ENCODE measurements at regions not wholly inside any gene's neighbourhood (a gene's known extent, or its start where the extent isn't known, plus 50 kb on each side); places are given as distances from the start of the nearest gene placed in this dataset.

DNA sequence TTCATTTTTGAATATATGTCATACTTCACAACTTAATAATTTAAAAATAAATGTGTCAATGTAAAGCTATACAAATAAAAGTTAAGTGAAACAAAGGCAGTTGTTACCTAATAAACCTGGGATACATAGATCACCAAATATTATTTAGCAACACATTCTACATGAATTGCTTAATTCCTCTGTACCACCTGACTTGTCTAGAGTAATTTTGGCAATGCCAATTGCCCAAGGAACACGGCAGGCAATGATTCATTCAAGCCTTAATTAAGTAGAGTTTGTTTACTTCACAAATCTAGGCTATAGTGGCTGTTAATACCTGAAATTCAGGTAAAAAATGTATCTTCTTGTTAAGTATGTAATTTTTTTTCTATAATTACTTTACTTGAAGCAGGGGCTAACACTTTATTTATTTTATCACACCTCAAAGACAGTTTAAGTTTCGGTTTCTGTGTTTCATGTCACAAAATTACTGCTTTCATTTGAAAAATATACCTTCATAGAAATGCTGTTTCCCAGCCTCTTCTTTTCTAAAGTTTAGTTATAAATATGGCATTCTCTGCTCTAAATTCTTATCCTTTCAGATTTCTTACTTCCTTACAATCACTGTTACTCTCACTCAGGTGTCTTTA, 705.7 kb downstream of the SLITRK5 start:
- H3K4me1 ChIP-seq (ENCODE audit: control extremely low read depth in 1 of 4, control insufficient read depth in 4 of 4, insufficient read depth in 4 of 4, low read length in 3 of 4): no peaks in the 10 kb centered on the region
- no peak for DNase-seq
- no peaks in the 10 kb centered on the region for H3K27me3 ChIP-seq (replicated peaks in 2 of 5; ENCODE audit: control insufficient read depth in 4 of 5, insufficient read depth in 5 of 5, low read length in 4 of 5)
- ChIA-PET CTCF (interaction anchor here (1.1 kb wide), 2 partner anchors 12 to 22 kb away, joined by 3 read pairs; no protein-coding TSS in a partner anchor), POLR2A (no interaction called here)
- peaks cover 0 to 3% (median 0%) of the 10 kb centered on the region in 5 experiments for H3K9me3 ChIP-seq (ENCODE audit: control extremely low read depth in 1 of 5, control insufficient read depth in 4 of 5, insufficient read depth in 2 of 5, low read depth in 1 of 5, low read length in 4 of 5)
- H3K36me3 ChIP-seq (ENCODE audit: control insufficient read depth in 4 of 4, insufficient read depth in 4 of 4, low read length in 3 of 4): no peaks in the 10 kb centered on the region
- WGBS (ENCODE audit: insufficient coverage): no CpG with 5 or more reads among the region's 2 CpGs
- no peak overlapping the region for H3K27ac ChIP-seq (ENCODE audit: insufficient read depth in 1 of 2, low read depth in 1 of 2, low read length in 2 of 2, poor library complexity in 1 of 2, severe bottlenecking in 2 of 2)
- no peak overlapping the region for H3K4me3 ChIP-seq (ENCODE audit: control insufficient read depth in 1 of 7, extremely low read depth in 1 of 7, insufficient read depth in 4 of 7, low read depth in 2 of 7, low read length in 6 of 7)

DNA sequence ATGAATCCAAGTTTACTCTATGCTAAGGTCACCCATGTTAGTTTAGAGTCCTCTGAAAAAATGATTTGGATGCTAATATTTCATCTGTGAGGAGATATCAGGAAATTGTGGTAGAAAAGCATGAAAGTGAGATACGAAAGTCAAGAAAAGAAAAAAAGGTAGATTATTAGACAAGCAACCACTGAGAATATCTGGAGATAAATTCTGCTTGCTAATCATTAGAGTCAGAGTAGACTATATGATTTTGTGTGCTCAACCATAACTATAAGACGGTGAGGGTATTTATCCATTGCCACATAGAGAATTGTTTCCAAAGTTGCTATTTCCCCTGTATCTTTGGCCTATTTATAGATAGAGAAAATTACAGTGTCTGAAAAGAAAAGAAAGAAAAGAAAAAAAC, 706.7 kb downstream of the SLITRK5 start:
- no peaks in the 10 kb centered on the region for H3K27me3 ChIP-seq (replicated peaks in 2 of 5; ENCODE audit: control insufficient read depth in 4 of 5, insufficient read depth in 5 of 5, low read length in 4 of 5)
- ChIA-PET CTCF (interaction anchor here (1.0 kb wide), 1 partner anchor 43 kb away, joined by 3 read pairs; no protein-coding TSS in a partner anchor), POLR2A (no interaction called here)
- peaks cover 0 to 3% (median 0%) of the 10 kb centered on the region in 5 experiments for H3K9me3 ChIP-seq (ENCODE audit: control extremely low read depth in 1 of 5, control insufficient read depth in 4 of 5, insufficient read depth in 2 of 5, low read depth in 1 of 5, low read length in 4 of 5)
- WGBS (ENCODE audit: insufficient coverage): 86% methylated on average over 1 of the region's 2 CpGs
- H3K27ac ChIP-seq (ENCODE audit: insufficient read depth in 1 of 2, low read depth in 1 of 2, low read length in 2 of 2, poor library complexity in 1 of 2, severe bottlenecking in 2 of 2): no peak overlapping the region
- H3K36me3 ChIP-seq (ENCODE audit: control insufficient read depth in 4 of 4, insufficient read depth in 4 of 4, low read length in 3 of 4): no peaks in the 10 kb centered on the region
- DNase-seq: no peak
- no peaks in the 10 kb centered on the region for H3K4me1 ChIP-seq (ENCODE audit: control extremely low read depth in 1 of 4, control insufficient read depth in 4 of 4, insufficient read depth in 4 of 4, low read length in 3 of 4)
- no peak overlapping the region for H3K4me3 ChIP-seq (ENCODE audit: control insufficient read depth in 1 of 7, extremely low read depth in 1 of 7, insufficient read depth in 4 of 7, low read depth in 2 of 7, low read length in 6 of 7)

DNA sequence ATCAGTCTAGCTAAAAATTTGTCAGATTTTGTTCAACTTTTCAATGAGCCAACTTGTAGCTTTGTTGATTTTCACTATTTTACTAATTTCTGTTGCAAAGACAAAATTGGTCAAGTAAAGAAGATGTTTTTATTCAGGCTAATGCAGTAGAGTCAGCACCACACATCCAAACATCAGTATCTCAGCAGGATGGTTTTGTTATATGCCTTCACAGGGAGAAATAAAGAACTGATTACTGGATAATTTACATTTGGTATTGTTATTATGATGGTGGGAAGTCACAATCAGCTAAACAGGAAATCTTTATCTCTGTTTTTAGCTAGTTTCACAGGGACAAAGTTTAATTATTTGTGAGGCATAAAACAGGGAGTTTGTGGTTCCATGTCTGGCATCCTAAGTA, 713.4 kb downstream of the SLITRK5 start:
- ChIA-PET CTCF (no interaction called here), POLR2A (no interaction called here)
- Histone ChIP-seq H3K36me3 (ENCODE audit: control insufficient read depth in 4 of 4, insufficient read depth in 4 of 4, low read length in 3 of 4) (no peaks in the 10 kb centered on the region), H3K4me1 (ENCODE audit: control extremely low read depth in 1 of 4, control insufficient read depth in 4 of 4, insufficient read depth in 4 of 4, low read length in 3 of 4) (no peaks in the 10 kb centered on the region), H3K9me3 (ENCODE audit: control extremely low read depth in 1 of 5, control insufficient read depth in 4 of 5, insufficient read depth in 2 of 5, low read depth in 1 of 5, low read length in 4 of 5) (no peaks in the 10 kb centered on the region), H3K27ac (ENCODE audit: insufficient read depth in 1 of 2, low read depth in 1 of 2, low read length in 2 of 2, poor library complexity in 1 of 2, severe bottlenecking in 2 of 2) (no peak overlapping the region), H3K4me3 (ENCODE audit: control insufficient read depth in 1 of 7, extremely low read depth in 1 of 7, insufficient read depth in 4 of 7, low read depth in 2 of 7, low read length in 6 of 7) (no peak overlapping the region), H3K27me3 (replicated peaks in 2 of 5; ENCODE audit: control insufficient read depth in 4 of 5, insufficient read depth in 5 of 5, low read length in 4 of 5) (no peaks in the 10 kb centered on the region)
- DNase-seq: no peak

DNA sequence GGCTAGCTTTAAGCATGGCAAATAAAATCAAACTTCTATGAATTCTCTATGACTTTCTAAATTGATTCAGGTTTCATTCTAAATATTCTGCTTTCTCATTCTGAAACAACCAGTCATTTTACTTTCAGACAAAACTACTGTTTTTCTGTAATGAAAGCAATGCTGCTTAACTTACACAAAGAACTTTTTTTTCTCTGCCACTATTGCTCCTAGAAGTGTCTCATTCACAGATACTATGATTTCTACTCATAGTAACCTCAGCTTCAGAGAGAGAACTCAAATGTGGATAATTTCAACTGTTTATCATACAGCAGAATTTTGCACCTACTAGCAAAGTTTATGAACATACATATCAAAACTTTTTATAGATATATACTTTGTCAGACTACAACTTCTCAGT, 724.6 kb downstream of the SLITRK5 start:
- H3K27ac ChIP-seq (ENCODE audit: insufficient read depth in 1 of 2, low read depth in 1 of 2, low read length in 2 of 2, poor library complexity in 1 of 2, severe bottlenecking in 2 of 2): no peak overlapping the region
- no peaks in the 10 kb centered on the region for H3K36me3 ChIP-seq (ENCODE audit: control insufficient read depth in 4 of 4, insufficient read depth in 4 of 4, low read length in 3 of 4)
- H3K4me1 ChIP-seq (ENCODE audit: control extremely low read depth in 1 of 4, control insufficient read depth in 4 of 4, insufficient read depth in 4 of 4, low read length in 3 of 4): no peaks in the 10 kb centered on the region
- H3K9me3 ChIP-seq (ENCODE audit: control extremely low read depth in 1 of 5, control insufficient read depth in 4 of 5, insufficient read depth in 2 of 5, low read depth in 1 of 5, low read length in 4 of 5): peaks cover 0 to 2% (median 0%) of the 10 kb centered on the region in 5 experiments
- DNase-seq: no peak
- no peak overlapping the region for H3K4me3 ChIP-seq (ENCODE audit: control insufficient read depth in 1 of 7, extremely low read depth in 1 of 7, insufficient read depth in 4 of 7, low read depth in 2 of 7, low read length in 6 of 7)
- ChIA-PET CTCF (no interaction called here), POLR2A (no interaction called here)
- no peaks in the 10 kb centered on the region for H3K27me3 ChIP-seq (replicated peaks in 2 of 5; ENCODE audit: control insufficient read depth in 4 of 5, insufficient read depth in 5 of 5, low read length in 4 of 5)

DNA sequence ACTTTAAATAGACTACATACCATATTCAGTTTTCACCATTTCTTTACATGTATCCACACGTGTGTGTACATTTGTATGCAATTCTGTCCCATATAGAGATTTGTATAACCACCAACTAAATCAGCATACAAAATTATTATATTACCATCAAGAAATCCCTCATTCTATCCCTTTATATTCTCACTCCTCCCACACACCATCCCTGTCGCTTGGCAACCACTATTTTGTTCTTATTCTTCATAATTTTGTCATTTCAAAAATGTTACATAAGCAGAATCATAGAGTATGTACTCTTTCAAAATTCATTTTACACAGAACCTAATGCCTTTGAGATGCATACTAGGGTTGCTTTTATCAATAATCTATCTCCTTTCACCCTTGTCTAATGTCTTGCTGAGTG, 740.5 kb downstream of the SLITRK5 start:
- CTCF ChIA-PET: no interaction called here
- POLR2A ChIA-PET: no interaction called here
- no peaks in the 10 kb centered on the region for H3K27me3 ChIP-seq (replicated peaks in 2 of 5; ENCODE audit: control insufficient read depth in 4 of 5, insufficient read depth in 5 of 5, low read length in 4 of 5)
- no peaks in the 10 kb centered on the region for H3K4me1 ChIP-seq (ENCODE audit: control extremely low read depth in 1 of 4, control insufficient read depth in 4 of 4, insufficient read depth in 4 of 4, low read length in 3 of 4)
- H3K36me3 ChIP-seq (ENCODE audit: control insufficient read depth in 4 of 4, insufficient read depth in 4 of 4, low read length in 3 of 4): no peaks in the 10 kb centered on the region
- H3K4me3 ChIP-seq (ENCODE audit: control insufficient read depth in 1 of 7, extremely low read depth in 1 of 7, insufficient read depth in 4 of 7, low read depth in 2 of 7, low read length in 6 of 7): no peak overlapping the region
- WGBS (ENCODE audit: insufficient coverage): 100% methylated on average over 1 of the region's 2 CpGs
- H3K27ac ChIP-seq (ENCODE audit: insufficient read depth in 1 of 2, low read depth in 1 of 2, low read length in 2 of 2, poor library complexity in 1 of 2, severe bottlenecking in 2 of 2): no peak overlapping the region
- DNase-seq: no peak
- no peaks in the 10 kb centered on the region for H3K9me3 ChIP-seq (ENCODE audit: control extremely low read depth in 1 of 5, control insufficient read depth in 4 of 5, insufficient read depth in 2 of 5, low read depth in 1 of 5, low read length in 4 of 5)

DNA sequence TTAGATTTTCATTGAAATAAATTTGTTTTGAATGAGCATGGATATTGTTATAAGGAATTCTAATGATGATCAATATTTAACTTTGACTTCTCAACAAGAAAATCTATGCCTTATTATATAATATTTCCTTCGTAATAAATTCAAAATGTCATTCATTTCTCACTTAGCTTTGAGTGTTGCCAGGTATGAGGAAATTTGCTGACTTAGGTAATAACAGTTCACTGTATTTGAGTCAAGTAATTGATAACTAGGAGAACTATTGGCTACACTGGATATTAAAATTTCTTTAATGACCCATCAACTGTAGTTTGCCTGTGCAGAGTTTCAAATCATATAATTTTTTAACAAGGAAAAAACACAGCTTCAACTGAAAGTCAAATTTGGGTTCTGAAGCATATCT, 746.6 kb downstream of the SLITRK5 start:
- H3K27me3 ChIP-seq (replicated peaks in 2 of 5; ENCODE audit: control insufficient read depth in 4 of 5, insufficient read depth in 5 of 5, low read length in 4 of 5): no peaks in the 10 kb centered on the region
- WGBS (ENCODE audit: insufficient coverage): no CpG with 5 or more reads among the region's 1 CpG
- no peak overlapping the region for H3K4me3 ChIP-seq (ENCODE audit: control insufficient read depth in 1 of 7, extremely low read depth in 1 of 7, insufficient read depth in 4 of 7, low read depth in 2 of 7, low read length in 6 of 7)
- ChIA-PET POLR2A (no interaction called here), CTCF (no interaction called here)
- H3K27ac ChIP-seq (ENCODE audit: insufficient read depth in 1 of 2, low read depth in 1 of 2, low read length in 2 of 2, poor library complexity in 1 of 2, severe bottlenecking in 2 of 2): no peak overlapping the region
- no peaks in the 10 kb centered on the region for H3K36me3 ChIP-seq (ENCODE audit: control insufficient read depth in 4 of 4, insufficient read depth in 4 of 4, low read length in 3 of 4)
- no peaks in the 10 kb centered on the region for H3K9me3 ChIP-seq (ENCODE audit: control extremely low read depth in 1 of 5, control insufficient read depth in 4 of 5, insufficient read depth in 2 of 5, low read depth in 1 of 5, low read length in 4 of 5)
- H3K4me1 ChIP-seq (ENCODE audit: control extremely low read depth in 1 of 4, control insufficient read depth in 4 of 4, insufficient read depth in 4 of 4, low read length in 3 of 4): no peaks in the 10 kb centered on the region
- no peak for DNase-seq

DNA sequence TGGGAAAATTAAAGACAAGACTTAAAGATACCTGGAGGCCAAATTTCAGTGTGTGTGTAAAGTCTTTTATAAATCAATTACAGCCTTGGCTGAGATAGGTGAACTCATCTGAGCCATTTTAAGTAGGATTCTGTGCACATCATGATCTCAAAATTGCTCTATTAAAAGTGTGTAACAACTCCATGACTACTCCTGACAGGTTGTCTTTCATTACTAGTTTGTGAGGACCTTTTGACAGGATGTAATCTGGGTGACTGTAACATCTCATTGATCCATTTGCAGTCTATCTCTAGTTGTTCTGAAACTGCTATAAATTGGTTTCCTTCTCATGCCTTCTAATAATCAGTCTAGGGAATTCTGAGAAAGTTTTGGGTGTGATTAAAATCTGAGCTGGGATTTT, 753.3 kb downstream of the SLITRK5 start:
- Histone ChIP-seq H3K4me3 (ENCODE audit: control insufficient read depth in 1 of 7, extremely low read depth in 1 of 7, insufficient read depth in 4 of 7, low read depth in 2 of 7, low read length in 6 of 7) (no peak overlapping the region), H3K4me1 (ENCODE audit: control extremely low read depth in 1 of 4, control insufficient read depth in 4 of 4, insufficient read depth in 4 of 4, low read length in 3 of 4) (no peaks in the 10 kb centered on the region), H3K27me3 (replicated peaks in 2 of 5; ENCODE audit: control insufficient read depth in 4 of 5, insufficient read depth in 5 of 5, low read length in 4 of 5) (no peaks in the 10 kb centered on the region), H3K9me3 (ENCODE audit: control extremely low read depth in 1 of 5, control insufficient read depth in 4 of 5, insufficient read depth in 2 of 5, low read depth in 1 of 5, low read length in 4 of 5) (peaks cover 0 to 6% (median 2%) of the 10 kb centered on the region in 5 experiments), H3K36me3 (ENCODE audit: control insufficient read depth in 4 of 4, insufficient read depth in 4 of 4, low read length in 3 of 4) (no peaks in the 10 kb centered on the region), H3K27ac (ENCODE audit: insufficient read depth in 1 of 2, low read depth in 1 of 2, low read length in 2 of 2, poor library complexity in 1 of 2, severe bottlenecking in 2 of 2) (no peak overlapping the region)
- CTCF ChIA-PET: no interaction called here
- no peak for DNase-seq
- POLR2A ChIA-PET: no interaction called here
